Bone marrow (tissue), 2 donors: ENCODE measurements at regions not wholly inside any gene's neighbourhood (a gene's known extent, or its start where the extent isn't known, plus 50 kb on each side); places are given as distances from the start of the nearest gene placed in this dataset.

Source experiments
- DNase-seq, 2 donors: peaks; one replicate each; lab custom pipeline; 2025; lab: John Stamatoyannopoulos, UW

- DNase-seq = peak in 1 of 2 donors; percentile 43
Observed at GRCh38 chr12:19572920-19573558, 133.7 kb downstream of the AEBP2 start.

- no peak for DNase-seq
Observed at GRCh38 chr12:19573866-19574265, 134.6 kb downstream of the AEBP2 start.

GRCh38 chr12:19574601-19575000 is 135.3 kb downstream of the AEBP2 start:
- no peak for DNase-seq

- peak in 1 of 2 donors; percentile 11 for DNase-seq
Observed at GRCh38 chr12:19575337-19576243, 136.3 kb downstream of the AEBP2 start.

GRCh38 chr12:19576506-19577280 is 137.4 kb downstream of the AEBP2 start:
- DNase-seq = peak in 1 of 2 donors; percentile 31

- DNase-seq = no peak
Observed at GRCh38 chr12:19577281-19577530, 137.9 kb downstream of the AEBP2 start.

- DNase-seq = no peak
Observed at GRCh38 chr12:19584732-19585131, 145.4 kb downstream of the AEBP2 start.

GRCh38 chr12:19588951-19589350 is 149.7 kb downstream of the AEBP2 start:
- DNase-seq = no peak

GRCh38 chr12:19591951-19592350 is 152.7 kb downstream of the AEBP2 start:
- DNase-seq = no peak

- no peak for DNase-seq
Observed at GRCh38 chr12:19596434-19597166, 157.3 kb downstream of the AEBP2 start.

- DNase-seq = no peak
Observed at GRCh38 chr12:19597167-19598026, 158.1 kb downstream of the AEBP2 start.

- DNase-seq = no peak
Observed at GRCh38 chr12:19605720-19606119, 166.4 kb downstream of the AEBP2 start.

- DNase-seq = no peak
Observed at GRCh38 chr12:19608039-19608438, 168.7 kb downstream of the AEBP2 start.

GRCh38 chr12:19613051-19613535 is 173.8 kb downstream of the AEBP2 start:
- DNase-seq = no peak

GRCh38 chr12:19614601-19615383 is 175.5 kb downstream of the AEBP2 start:
- DNase-seq = no peak

- no peak for DNase-seq
Observed at GRCh38 chr12:19615384-19615725, 176.1 kb downstream of the AEBP2 start.

- DNase-seq = no peak
Observed at GRCh38 chr12:19616781-19617180, 177.5 kb downstream of the AEBP2 start.

- DNase-seq = no peak
Observed at GRCh38 chr12:19620222-19620621, 180.9 kb downstream of the AEBP2 start.

- no peak for DNase-seq
Observed at GRCh38 chr12:19623751-19624399, 184.6 kb downstream of the AEBP2 start.

GRCh38 chr12:19624491-19624890 is 185.2 kb downstream of the AEBP2 start:
- DNase-seq = no peak
